ENCODE measurements at regions not wholly inside any gene's neighbourhood (a gene's known extent, or its start where the extent isn't known, plus 50 kb on each side); places are given as distances from the start of the nearest gene placed in this dataset.

- no peak for DNase-seq (ENCODE audit: low read depth in 2 of 3, low spot score in 1 of 3)
Observed at GRCh38 chr15:97679106-97679688, 281.3 kb upstream of the ARRDC4 start.

- DNase-seq (ENCODE audit: low read depth in 2 of 3, low spot score in 1 of 3): no peak
Observed at GRCh38 chr15:97680606-97681220, 279.8 kb upstream of the ARRDC4 start.

- DNase-seq (ENCODE audit: low read depth in 2 of 3, low spot score in 1 of 3): no peak
Observed at GRCh38 chr15:97683831-97684230, 276.7 kb upstream of the ARRDC4 start.

- no peak for DNase-seq (ENCODE audit: low read depth in 2 of 3, low spot score in 1 of 3)
Observed at GRCh38 chr15:97684249-97684648, 276.3 kb upstream of the ARRDC4 start.

- no peak for DNase-seq (ENCODE audit: low read depth in 2 of 3, low spot score in 1 of 3)
Observed at GRCh38 chr15:97686324-97686723, 274.2 kb upstream of the ARRDC4 start.

GRCh38 chr15:97687654-97688053, 272.8 kb upstream of the ARRDC4 start:
- DNase-seq (ENCODE audit: low read depth in 2 of 3, low spot score in 1 of 3): no peak

- no peak for DNase-seq (ENCODE audit: low read depth in 2 of 3, low spot score in 1 of 3)
Observed at GRCh38 chr15:97688177-97688576, 272.3 kb upstream of the ARRDC4 start.

- DNase-seq (ENCODE audit: low read depth in 2 of 3, low spot score in 1 of 3): no peak
Observed at GRCh38 chr15:97688886-97689285, 271.6 kb upstream of the ARRDC4 start.

- no peak for DNase-seq (ENCODE audit: low read depth in 2 of 3, low spot score in 1 of 3)
Observed at GRCh38 chr15:97691078-97691477, 269.4 kb upstream of the ARRDC4 start.

GRCh38 chr15:97691799-97692198, 268.7 kb upstream of the ARRDC4 start:
- no peak for DNase-seq (ENCODE audit: low read depth in 2 of 3, low spot score in 1 of 3)

GRCh38 chr15:97692301-97693015, 268.0 kb upstream of the ARRDC4 start:
- DNase-seq (ENCODE audit: low read depth in 2 of 3, low spot score in 1 of 3): no peak

GRCh38 chr15:97694456-97694855, 266.0 kb upstream of the ARRDC4 start:
- DNase-seq (ENCODE audit: low read depth in 2 of 3, low spot score in 1 of 3): no peak

GRCh38 chr15:97703400-97703799, 257.1 kb upstream of the ARRDC4 start:
- DNase-seq (ENCODE audit: low read depth in 2 of 3, low spot score in 1 of 3): no peak

- DNase-seq (ENCODE audit: low read depth in 2 of 3, low spot score in 1 of 3): no peak
Observed at GRCh38 chr15:97706059-97706458, 254.4 kb upstream of the ARRDC4 start.

- DNase-seq (ENCODE audit: low read depth in 2 of 3, low spot score in 1 of 3): no peak
Observed at GRCh38 chr15:97708252-97708651, 252.3 kb upstream of the ARRDC4 start.

GRCh38 chr15:97712530-97712929, 248.0 kb upstream of the ARRDC4 start:
- DNase-seq (ENCODE audit: low read depth in 2 of 3, low spot score in 1 of 3): no peak

GRCh38 chr15:97717806-97718205, 242.7 kb upstream of the ARRDC4 start:
- no peak for DNase-seq (ENCODE audit: low read depth in 2 of 3, low spot score in 1 of 3)

GRCh38 chr15:97718509-97718908, 242.0 kb upstream of the ARRDC4 start:
- DNase-seq (ENCODE audit: low read depth in 2 of 3, low spot score in 1 of 3): no peak

GRCh38 chr15:97728791-97729190, 231.7 kb upstream of the ARRDC4 start:
- DNase-seq (ENCODE audit: low read depth in 2 of 3, low spot score in 1 of 3): no peak

- no peak for DNase-seq (ENCODE audit: low read depth in 2 of 3, low spot score in 1 of 3)
Observed at GRCh38 chr15:97729270-97729669, 231.2 kb upstream of the ARRDC4 start.

- no peak for DNase-seq (ENCODE audit: low read depth in 2 of 3, low spot score in 1 of 3)
Observed at GRCh38 chr15:97730315-97730714, 230.2 kb upstream of the ARRDC4 start.

- no peak for DNase-seq (ENCODE audit: low read depth in 2 of 3, low spot score in 1 of 3)
Observed at GRCh38 chr15:97731859-97732258, 228.6 kb upstream of the ARRDC4 start.

GRCh38 chr15:97733373-97733772, 227.1 kb upstream of the ARRDC4 start:
- no peak for DNase-seq (ENCODE audit: low read depth in 2 of 3, low spot score in 1 of 3)

All from stimulated activated CD4-positive, alpha-beta T cell treated with anti-CD3 and anti-CD28 coated beads, Interleukin-12 subunit alpha, Interleukin-12 subunit beta, amount 100 ng/mL, for 48 hours (primary cell).